Fibroblast of mammary gland (primary cell): ENCODE measurements at regions not wholly inside any gene's neighbourhood (a gene's known extent, or its start where the extent isn't known, plus 50 kb on each side); places are given as distances from the start of the nearest gene placed in this dataset.
A peak's percentile ranks its signal among the peaks of the same experiment; 100 is the strongest.

Experiments used
- DNase-seq: peaks from one replicate; pipeline ENCODE4 v3.0.0-alpha.2; 2010; ENCODE audit warnings: low read depth
- H3K4me3 ChIP-seq: 2 replicates; pipeline ENCODE4 v1.5.1; 2011; ENCODE audit warnings: low read depth, mild to moderate bottlenecking, low read length, moderate library complexity; ENCODE audit not compliant: control insufficient read depth
- CTCF ChIP-seq: conservative IDR thresholded peaks from 2 replicates; pipeline ENCODE4 v1.5.1; 2011; ENCODE audit warnings: low read depth, low read length, inconsistent platforms; ENCODE audit not compliant: control insufficient read depth, insufficient read depth

GRCh38 chr10:123611243-123611642 is 54.9 kb upstream of the GPR26 start:
- DNase-seq = no peak
- no peak for TF ChIP-seq CTCF
- no peak overlapping the region for H3K4me3 ChIP-seq

- no peak for TF ChIP-seq CTCF
- DNase-seq = no peak
- H3K4me3 ChIP-seq = no peak overlapping the region
These were observed 54.3 kb upstream of the GPR26 start for GRCh38 chr10:123611876-123612275.

- no peak for TF ChIP-seq CTCF
- no peak for DNase-seq
- H3K4me3 ChIP-seq = no peak overlapping the region
These were observed 52.8 kb upstream of the GPR26 start for GRCh38 chr10:123613346-123613850.

GRCh38 chr10:123614888-123615287 is 51.3 kb upstream of the GPR26 start:
- DNase-seq = peak; percentile 38
- TF ChIP-seq CTCF = no peak

More at GRCh38 chr10:123614888-123615287, 51.3 kb upstream of the GPR26 start:
- H3K4me3 ChIP-seq = no peak overlapping the region
